Ectodermal cell (in vitro differentiated cells): ENCODE measurements at regions not wholly inside any gene's neighbourhood (a gene's known extent, or its start where the extent isn't known, plus 50 kb on each side); places are given as distances from the start of the nearest gene placed in this dataset.

ENCODE experiments used
- H3K27ac ChIP-seq: 2 replicates; pipeline ENCODE4 v1.7.0; 2013; ENCODE audit warnings: mild to moderate bottlenecking, low read depth, low read length; ENCODE audit not compliant: insufficient read depth, poor library complexity, severe bottlenecking
- H3K27me3 ChIP-seq: 2 replicates; pipeline ENCODE4 v1.7.0; 2013; ENCODE audit warnings: mild to moderate bottlenecking, low read length; ENCODE audit not compliant: insufficient read depth, control insufficient read depth, poor library complexity, severe bottlenecking
- H3K36me3 ChIP-seq: one replicate; pipeline ENCODE4 v1.7.0; 2013; ENCODE audit warnings: low read length; ENCODE audit not compliant: control insufficient read depth, insufficient read depth
- H3K4me1 ChIP-seq: one replicate; pipeline ENCODE4 v1.7.0; 2013; ENCODE audit warnings: low read length; ENCODE audit not compliant: control insufficient read depth, insufficient read depth
- H3K4me3 ChIP-seq: 2 replicates; pipeline ENCODE4 v1.7.0; 2013; ENCODE audit warnings: low read depth, low read length, control low read depth; ENCODE audit not compliant: insufficient read depth
- H3K9me3 ChIP-seq: 2 replicates; pipeline ENCODE4 v1.7.0; 2013; ENCODE audit warnings: mild to moderate bottlenecking, low read length, moderate library complexity; ENCODE audit not compliant: control insufficient read depth
- WGBS, 2 experiments: methylation state at CpG; one replicate each; pipeline ENCODE4 v1.1.7; 2013; ENCODE audit warnings: missing lambda C conversion rate in 2 of 2; 5-methylcytosine and 5-hydroxymethylcytosine counted together

GRCh38 chr14:65940056-65940735 is 527.7 kb downstream of the FUT8 start:
- Histone ChIP-seq H3K9me3 (no peaks in the 10 kb centered on the region), H3K27me3 (no peaks in the 10 kb centered on the region), H3K4me1 (no peaks in the 10 kb centered on the region), H3K4me3 (no peak overlapping the region), H3K36me3 (no peaks in the 10 kb centered on the region), H3K27ac (no peak overlapping the region)
- 95 to 96% methylated on average over 9 of the region's 9 CpGs for WGBS, 2 experiments

DNA sequence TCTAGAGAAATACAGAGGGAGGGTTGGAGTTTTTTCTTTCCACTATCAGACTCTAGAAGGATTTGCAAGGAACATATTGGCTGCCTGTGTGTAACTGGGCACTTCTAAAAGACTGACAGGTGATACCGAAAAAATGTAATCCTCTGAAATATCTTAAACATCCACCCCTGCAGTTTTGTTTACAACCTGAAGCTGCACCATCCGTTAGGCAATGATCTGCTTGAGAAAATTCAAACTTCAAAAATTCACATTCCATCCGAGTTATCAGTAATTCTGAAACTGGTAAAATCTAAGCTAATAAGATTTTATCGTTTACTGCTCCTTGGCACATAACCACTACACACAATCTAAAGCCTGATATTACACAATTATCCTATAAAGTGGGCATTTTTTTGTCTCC is 528.6 kb downstream of the FUT8 start:
- WGBS, 2 experiments = 86 to 88% methylated on average over 4 of the region's 4 CpGs
- Histone ChIP-seq H3K36me3 (no peaks in the 10 kb centered on the region), H3K4me3 (no peak overlapping the region), H3K9me3 (no peaks in the 10 kb centered on the region), H3K4me1 (peaks cover under 1% of the 10 kb centered on the region), H3K27ac (no peak overlapping the region), H3K27me3 (no peaks in the 10 kb centered on the region)

DNA sequence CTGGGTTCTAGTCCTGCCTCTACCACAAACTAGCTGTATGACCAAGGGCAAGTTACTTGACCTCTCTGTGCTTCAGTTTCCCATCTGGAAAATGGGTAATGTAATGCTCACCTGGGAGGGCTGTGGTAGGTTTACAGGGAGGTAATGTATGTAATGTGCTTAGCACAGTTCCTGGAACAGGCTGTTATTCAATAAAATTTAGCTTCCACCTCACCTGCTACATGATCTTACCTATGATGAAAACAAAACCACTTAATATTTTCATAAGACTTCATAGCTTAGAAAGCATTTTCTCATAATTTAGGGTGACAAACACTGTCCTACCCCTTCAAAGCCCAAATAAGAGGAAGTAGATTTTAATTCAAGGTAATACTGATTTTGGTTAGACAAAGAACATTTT is 530.6 kb downstream of the FUT8 start:
- Histone ChIP-seq H3K27me3 (no peaks in the 10 kb centered on the region), H3K27ac (no peak overlapping the region), H3K36me3 (no peaks in the 10 kb centered on the region), H3K4me3 (no peak overlapping the region), H3K9me3 (no peaks in the 10 kb centered on the region), H3K4me1 (peaks cover 5% of the 10 kb centered on the region)

- H3K4me1 ChIP-seq = peaks cover 5% of the 10 kb centered on the region
- WGBS, 2 experiments = 96% methylated on average over 4 to 5 of the region's 5 CpGs
- H3K27me3 ChIP-seq = no peaks in the 10 kb centered on the region
- no peak overlapping the region for H3K27ac ChIP-seq
- no peak overlapping the region for H3K4me3 ChIP-seq
- H3K9me3 ChIP-seq = no peaks in the 10 kb centered on the region
- H3K36me3 ChIP-seq = no peaks in the 10 kb centered on the region
Observed at GRCh38 chr14:65943916-65944410, 531.4 kb downstream of the FUT8 start.

- Histone ChIP-seq H3K4me3 (no peak overlapping the region), H3K27me3 (no peaks in the 10 kb centered on the region)
- WGBS, 2 experiments = 89 to 90% methylated on average over 3 of the region's 3 CpGs
Observed at GRCh38 chr14:65945327-65945726, 532.8 kb downstream of the FUT8 start.

DNA sequence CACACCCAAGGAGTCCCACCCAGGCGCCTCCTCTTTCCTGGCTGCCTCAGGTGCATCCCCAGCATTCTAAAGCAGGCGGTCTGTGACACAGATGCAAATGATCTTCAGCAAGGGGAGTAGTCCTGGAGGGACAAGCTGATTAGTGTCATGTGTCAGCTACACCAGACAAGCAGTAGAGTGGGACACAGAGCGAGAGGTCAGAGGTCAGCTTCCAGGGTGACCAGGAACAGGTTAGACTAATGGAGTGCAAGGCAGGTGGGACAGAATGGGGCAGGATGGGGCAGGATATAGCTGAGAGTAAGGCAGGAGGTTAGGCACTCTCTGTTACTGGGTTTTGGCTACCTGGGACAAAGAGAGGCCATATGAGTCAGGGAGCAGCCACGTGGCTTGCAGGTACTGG is 534.0 kb downstream of the FUT8 start:
- Histone ChIP-seq H3K27ac (no peak overlapping the region), H3K4me1 (peaks cover 5% of the 10 kb centered on the region), H3K36me3 (no peaks in the 10 kb centered on the region), H3K4me3 (no peak overlapping the region), H3K27me3 (no peaks in the 10 kb centered on the region), H3K9me3 (no peaks in the 10 kb centered on the region)
- WGBS, 2 experiments = 84 to 93% methylated on average over 4 of the region's 4 CpGs

More at GRCh38 chr14:65945327-65945726, 532.8 kb downstream of the FUT8 start:
- Histone ChIP-seq H3K36me3 (no peaks in the 10 kb centered on the region), H3K4me1 (peaks cover 5% of the 10 kb centered on the region), H3K27ac (no peak overlapping the region), H3K9me3 (no peaks in the 10 kb centered on the region)

DNA sequence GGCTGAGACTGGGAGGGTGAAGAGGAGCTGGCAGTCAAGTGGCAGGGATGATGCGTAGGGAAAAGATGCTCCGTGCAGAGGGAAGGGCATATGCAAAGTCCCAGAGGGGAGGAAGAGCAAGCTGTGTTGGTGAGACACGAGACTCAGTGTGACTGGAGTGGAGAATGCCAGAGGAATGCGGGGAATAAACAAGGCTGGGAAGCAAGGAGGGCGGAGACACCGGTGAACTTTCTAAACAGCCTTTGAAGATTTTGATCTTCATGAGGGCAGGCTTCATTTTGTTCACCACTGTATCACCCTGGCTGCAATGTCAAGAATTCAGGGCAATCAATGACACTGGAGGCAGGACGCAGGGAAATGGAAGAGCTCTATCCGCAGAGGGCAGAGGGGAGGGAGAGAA is 535.8 kb downstream of the FUT8 start:
- Histone ChIP-seq H3K27me3 (no peaks in the 10 kb centered on the region), H3K9me3 (no peaks in the 10 kb centered on the region), H3K36me3 (no peaks in the 10 kb centered on the region), H3K27ac (no peak overlapping the region), H3K4me1 (peaks cover 5% of the 10 kb centered on the region), H3K4me3 (no peak overlapping the region)
- 76 to 80% methylated on average over 8 of the region's 8 CpGs for WGBS, 2 experiments

DNA sequence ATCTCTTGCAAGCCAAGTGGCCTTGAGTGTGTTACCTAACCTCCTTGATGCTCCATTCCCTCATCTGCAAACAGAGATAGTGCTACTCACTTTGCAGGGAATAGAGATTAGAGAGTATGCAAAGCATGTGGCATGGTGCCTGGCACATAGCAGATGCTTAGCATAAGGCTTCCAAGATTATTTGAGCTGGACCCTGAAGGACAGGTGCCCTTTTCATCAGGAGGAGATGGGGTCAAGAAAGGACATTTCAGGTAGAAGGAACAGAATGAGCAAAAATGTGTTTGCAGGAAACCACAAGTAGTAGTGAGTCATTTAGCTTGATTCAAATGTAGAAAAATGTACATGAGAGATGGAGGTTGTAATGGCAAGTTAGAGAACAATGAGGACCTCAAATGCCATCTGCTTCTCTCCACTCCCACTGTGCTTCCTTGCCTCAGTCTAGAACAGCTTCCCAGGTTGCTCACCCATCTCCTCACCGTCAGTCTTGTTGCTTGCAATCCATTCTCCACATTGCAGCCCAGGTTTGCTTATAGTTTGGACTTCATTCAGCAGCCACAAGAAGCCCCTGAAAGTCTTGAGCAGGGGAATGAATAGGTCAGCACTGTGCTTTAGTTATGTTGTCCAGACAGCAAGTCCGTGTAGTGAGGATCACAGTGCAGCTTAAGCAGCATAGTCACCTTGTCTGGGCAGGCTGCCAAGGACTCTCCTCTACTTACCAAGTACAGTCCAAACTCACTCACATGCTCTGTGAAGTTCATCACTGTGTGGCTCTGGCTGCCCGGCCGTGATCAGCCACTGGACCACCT is 536.3 kb upstream of the CCDC196 start:
- Histone ChIP-seq H3K4me1 (peaks cover 5% of the 10 kb centered on the region), H3K36me3 (no peaks in the 10 kb centered on the region), H3K4me3 (no peak overlapping the region), H3K9me3 (no peaks in the 10 kb centered on the region), H3K27ac (no peak overlapping the region), H3K27me3 (no peaks in the 10 kb centered on the region)
- WGBS, 2 experiments = 82 to 85% methylated on average over 4 of the region's 4 CpGs

GRCh38 chr14:65954942-65955341 is 531.2 kb upstream of the CCDC196 start:
- no peaks in the 10 kb centered on the region for H3K36me3 ChIP-seq
- H3K4me3 ChIP-seq = no peak overlapping the region
- H3K4me1 ChIP-seq = peaks cover 8% of the 10 kb centered on the region
- no peaks in the 10 kb centered on the region for H3K9me3 ChIP-seq
- no peaks in the 10 kb centered on the region for H3K27me3 ChIP-seq
- WGBS, 2 experiments = 88 to 95% methylated on average over 2 of the region's 2 CpGs
- no peak overlapping the region for H3K27ac ChIP-seq

DNA sequence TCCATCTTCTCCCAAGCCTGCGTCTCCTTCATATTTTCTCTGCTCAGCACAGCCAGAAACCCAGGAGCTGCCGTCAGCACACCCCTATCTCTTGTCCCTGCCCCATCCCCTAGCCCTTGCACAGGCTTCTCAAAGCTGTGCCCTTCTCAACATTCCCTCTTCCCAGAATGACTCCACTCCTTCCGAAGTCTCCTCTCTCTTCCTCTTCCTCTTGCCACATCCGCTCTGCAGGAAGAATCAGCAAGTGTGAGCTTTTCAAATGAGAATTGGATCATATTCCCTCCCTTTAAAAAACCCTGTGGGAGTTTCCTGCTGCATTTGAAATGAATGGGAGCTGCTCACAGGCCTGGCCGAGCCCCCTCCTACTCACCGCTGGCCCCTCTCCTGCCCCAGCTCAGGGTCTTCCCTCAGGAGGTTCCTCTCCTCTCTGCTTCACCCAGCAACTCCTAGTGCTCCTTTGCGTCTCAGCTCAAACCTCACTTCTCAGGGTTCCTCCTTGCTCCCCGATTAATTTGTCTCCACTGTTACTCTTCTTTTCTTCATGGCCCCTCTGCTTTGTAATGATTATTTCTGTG is 528.5 kb upstream of the CCDC196 start:
- Histone ChIP-seq H3K27ac (no peak overlapping the region), H3K4me1 (peaks cover 8% of the 10 kb centered on the region), H3K4me3 (no peak overlapping the region), H3K27me3 (no peaks in the 10 kb centered on the region), H3K36me3 (no peaks in the 10 kb centered on the region), H3K9me3 (no peaks in the 10 kb centered on the region)
- 43 to 44% methylated on average over 8 of the region's 8 CpGs for WGBS, 2 experiments
